ENCODE measurements at regions not wholly inside any gene's neighbourhood (a gene's known extent, or its start where the extent isn't known, plus 50 kb on each side); places are given as distances from the start of the nearest gene placed in this dataset.

DNA sequence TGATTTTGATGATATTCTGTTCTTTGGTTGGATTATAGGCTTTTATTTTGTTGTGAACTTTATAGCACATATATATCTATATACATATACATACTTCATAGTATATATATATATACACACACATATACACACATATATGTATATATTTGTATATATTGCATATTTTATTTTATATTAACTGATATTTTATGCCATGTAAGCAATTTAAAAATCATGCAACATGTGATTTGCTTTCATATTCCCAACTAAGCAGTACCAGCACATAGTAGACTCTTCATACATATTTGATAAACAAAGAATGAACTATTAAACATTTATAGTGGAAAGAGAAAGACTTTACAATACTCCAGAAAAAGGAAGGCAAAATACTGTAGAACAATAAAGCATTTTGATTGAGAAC, 679.2 kb downstream of the TENT5A start:
- H3K4me1 ChIP-seq (ENCODE audit: low read length): no peaks in the 10 kb centered on the region
- no peak overlapping the region for H3K27ac ChIP-seq (ENCODE audit: low read length)
- no peaks in the 10 kb centered on the region for H3K9me3 ChIP-seq (ENCODE audit: low read length)
- H3K4me2 ChIP-seq (ENCODE audit: low read depth, low read length, poor library complexity, severe bottlenecking): no peak overlapping the region
- no peak overlapping the region for H3K9ac ChIP-seq (ENCODE audit: low read length)
- H4K20me1 ChIP-seq (ENCODE audit: insufficient read depth, low read depth, low read length): no peaks in the 10 kb centered on the region
- no peaks in the 10 kb centered on the region for H3K9me2 ChIP-seq (replicated peaks; ENCODE audit: insufficient read depth, low read length)
- H3K79me2 ChIP-seq (ENCODE audit: low read length): no peaks in the 10 kb centered on the region
- H3K36me3 ChIP-seq (ENCODE audit: insufficient read depth, low read length): no peaks in the 10 kb centered on the region
- H3K4me3 ChIP-seq (ENCODE audit: low read length): no peak overlapping the region
- no peaks in the 10 kb centered on the region for H3K27me3 ChIP-seq (ENCODE audit: low read length)
- H2AFZ ChIP-seq (ENCODE audit: low read length): no peak overlapping the region
- no peak for DNase-seq

DNA sequence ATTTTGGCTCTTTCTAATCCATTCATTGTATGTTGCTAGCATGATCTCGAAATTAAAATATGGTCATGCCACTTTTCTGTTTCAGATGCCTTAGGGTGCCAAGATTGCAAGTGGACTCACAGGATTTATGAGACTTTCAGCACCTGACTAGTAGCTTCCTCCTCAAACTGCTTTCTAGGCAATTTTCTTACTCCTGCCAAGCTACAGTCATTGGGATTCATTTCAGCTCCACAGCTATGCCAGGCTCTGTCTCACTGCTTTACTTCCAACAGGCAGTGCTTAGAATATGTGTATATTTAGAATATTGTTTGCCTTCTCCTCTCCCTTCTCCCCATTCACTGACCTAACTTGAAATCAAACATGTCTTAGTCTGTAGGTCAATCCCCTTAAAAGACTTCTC, 681.4 kb downstream of the TENT5A start:
- no peaks in the 10 kb centered on the region for H3K36me3 ChIP-seq (ENCODE audit: insufficient read depth, low read length)
- H3K4me1 ChIP-seq (ENCODE audit: low read length): no peaks in the 10 kb centered on the region
- DNase-seq: no peak
- no peak overlapping the region for H2AFZ ChIP-seq (ENCODE audit: low read length)
- no peaks in the 10 kb centered on the region for H4K20me1 ChIP-seq (ENCODE audit: insufficient read depth, low read depth, low read length)
- H3K9me3 ChIP-seq (ENCODE audit: low read length): no peaks in the 10 kb centered on the region
- no peaks in the 10 kb centered on the region for H3K9me2 ChIP-seq (replicated peaks; ENCODE audit: insufficient read depth, low read length)
- H3K27me3 ChIP-seq (ENCODE audit: low read length): no peaks in the 10 kb centered on the region
- no peak overlapping the region for H3K4me2 ChIP-seq (ENCODE audit: low read depth, low read length, poor library complexity, severe bottlenecking)
- no peaks in the 10 kb centered on the region for H3K79me2 ChIP-seq (ENCODE audit: low read length)
- H3K9ac ChIP-seq (ENCODE audit: low read length): no peak overlapping the region
- H3K27ac ChIP-seq (ENCODE audit: low read length): no peak overlapping the region
- H3K4me3 ChIP-seq (ENCODE audit: low read length): no peak overlapping the region

DNA sequence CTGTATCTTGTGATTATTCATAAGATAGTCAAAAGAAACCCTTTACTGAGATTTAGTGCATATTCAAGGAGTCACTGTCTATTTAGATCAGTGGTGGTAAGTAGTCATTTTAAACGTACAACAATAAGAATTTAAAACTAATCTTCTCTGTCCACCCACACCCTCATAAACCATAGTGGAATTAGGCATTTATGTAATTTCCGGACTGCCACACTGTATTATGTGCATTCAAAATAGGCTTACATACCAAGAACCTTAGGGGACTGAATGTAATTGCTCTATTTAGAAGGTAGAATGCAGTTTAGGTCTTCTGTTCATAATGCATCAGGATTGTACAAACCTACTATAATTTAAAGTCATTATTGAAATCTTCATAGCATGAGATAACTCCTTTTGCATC, 685.4 kb downstream of the TENT5A start:
- Histone ChIP-seq H3K9me3 (ENCODE audit: low read length) (no peaks in the 10 kb centered on the region), H3K27me3 (ENCODE audit: low read length) (no peaks in the 10 kb centered on the region), H4K20me1 (ENCODE audit: insufficient read depth, low read depth, low read length) (no peaks in the 10 kb centered on the region), H3K9me2 (replicated peaks; ENCODE audit: insufficient read depth, low read length) (no peaks in the 10 kb centered on the region), H3K4me2 (ENCODE audit: low read depth, low read length, poor library complexity, severe bottlenecking) (no peak overlapping the region), H3K4me3 (ENCODE audit: low read length) (no peak overlapping the region), H3K4me1 (ENCODE audit: low read length) (no peaks in the 10 kb centered on the region), H3K79me2 (ENCODE audit: low read length) (no peaks in the 10 kb centered on the region), H3K9ac (ENCODE audit: low read length) (no peak overlapping the region), H2AFZ (ENCODE audit: low read length) (no peak overlapping the region), H3K27ac (ENCODE audit: low read length) (no peak overlapping the region), H3K36me3 (ENCODE audit: insufficient read depth, low read length) (no peaks in the 10 kb centered on the region)
- no peak for DNase-seq

DNA sequence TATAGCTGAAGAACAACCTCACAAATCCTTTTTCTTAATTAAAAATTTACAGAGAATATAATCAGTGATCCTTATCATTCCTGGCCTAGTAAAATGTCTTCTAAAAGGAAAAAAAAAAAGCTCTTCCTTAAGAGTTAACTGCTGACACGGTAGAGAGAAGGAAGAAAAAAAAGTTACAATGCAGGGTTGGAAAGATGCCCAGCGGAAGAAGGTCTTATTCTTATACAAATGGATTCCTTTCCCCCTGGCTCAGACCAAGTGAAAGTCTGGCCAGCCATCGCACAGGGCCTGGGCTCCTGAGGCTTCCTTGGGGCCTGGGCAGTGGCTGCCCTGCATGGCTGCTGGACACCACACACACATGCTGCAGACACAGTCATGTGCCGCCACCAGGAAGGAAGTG, 688.6 kb downstream of the TENT5A start:
- Histone ChIP-seq H3K27ac (ENCODE audit: low read length) (no peak overlapping the region), H3K36me3 (ENCODE audit: insufficient read depth, low read length) (no peaks in the 10 kb centered on the region), H3K4me3 (ENCODE audit: low read length) (no peak overlapping the region), H3K9me2 (replicated peaks; ENCODE audit: insufficient read depth, low read length) (no peaks in the 10 kb centered on the region), H4K20me1 (ENCODE audit: insufficient read depth, low read depth, low read length) (no peaks in the 10 kb centered on the region), H3K79me2 (ENCODE audit: low read length) (no peaks in the 10 kb centered on the region), H3K4me2 (ENCODE audit: low read depth, low read length, poor library complexity, severe bottlenecking) (no peak overlapping the region), H3K9me3 (ENCODE audit: low read length) (no peaks in the 10 kb centered on the region), H3K27me3 (ENCODE audit: low read length) (no peaks in the 10 kb centered on the region), H3K4me1 (ENCODE audit: low read length) (no peaks in the 10 kb centered on the region), H2AFZ (ENCODE audit: low read length) (no peak overlapping the region), H3K9ac (ENCODE audit: low read length) (no peak overlapping the region)
- no peak for DNase-seq

DNA sequence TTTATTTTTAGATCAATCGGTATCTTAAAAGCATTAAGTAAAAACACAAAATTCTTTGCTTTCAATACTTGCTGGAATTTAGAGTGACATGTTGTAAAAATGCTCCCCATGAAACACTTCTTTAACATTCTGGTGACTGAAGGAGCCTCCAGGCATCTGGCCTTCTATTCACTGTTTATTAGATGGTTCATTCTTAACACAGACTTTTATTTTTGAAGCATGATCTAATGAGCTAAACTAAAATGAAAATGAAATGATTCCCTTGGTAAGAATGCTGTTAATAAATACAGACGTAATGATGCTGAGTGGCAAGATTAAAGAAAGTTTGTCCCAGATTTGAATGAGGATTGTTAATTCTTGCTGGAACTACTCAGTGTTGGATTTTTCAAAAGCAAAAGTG, 698.4 kb downstream of the TENT5A start:
- Histone ChIP-seq H3K4me3 (ENCODE audit: low read length) (no peak overlapping the region), H3K27me3 (ENCODE audit: low read length) (no peaks in the 10 kb centered on the region), H3K9me3 (ENCODE audit: low read length) (no peaks in the 10 kb centered on the region), H3K27ac (ENCODE audit: low read length) (no peak overlapping the region), H3K9ac (ENCODE audit: low read length) (no peak overlapping the region), H3K36me3 (ENCODE audit: insufficient read depth, low read length) (no peaks in the 10 kb centered on the region), H3K4me2 (ENCODE audit: low read depth, low read length, poor library complexity, severe bottlenecking) (no peak overlapping the region), H3K4me1 (ENCODE audit: low read length) (no peaks in the 10 kb centered on the region), H3K9me2 (replicated peaks; ENCODE audit: insufficient read depth, low read length) (no peaks in the 10 kb centered on the region), H4K20me1 (ENCODE audit: insufficient read depth, low read depth, low read length) (no peaks in the 10 kb centered on the region), H2AFZ (ENCODE audit: low read length) (no peak overlapping the region), H3K79me2 (ENCODE audit: low read length) (no peaks in the 10 kb centered on the region)
- DNase-seq: no peak

DNA sequence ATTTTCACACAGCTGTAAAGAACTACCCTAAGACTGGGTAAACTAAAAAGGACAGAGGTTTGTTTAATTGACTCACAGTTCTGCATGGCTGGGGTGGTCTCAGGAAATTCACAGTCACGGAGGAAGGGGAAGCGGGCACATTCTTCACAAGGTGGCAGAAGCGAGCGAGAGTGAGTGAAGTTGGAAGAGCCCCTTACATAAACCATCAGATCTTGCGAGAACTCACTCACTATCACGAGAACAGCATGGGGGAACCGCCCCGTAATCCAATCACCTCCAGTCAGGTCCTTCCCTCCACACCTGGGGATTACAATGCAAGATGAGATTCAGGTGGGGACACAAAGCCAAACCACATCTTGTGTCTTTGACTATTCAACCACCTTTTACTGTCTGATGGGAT, 700.5 kb downstream of the TENT5A start:
- H2AFZ ChIP-seq (ENCODE audit: low read length): no peak overlapping the region
- H3K79me2 ChIP-seq (ENCODE audit: low read length): no peaks in the 10 kb centered on the region
- H3K9me3 ChIP-seq (ENCODE audit: low read length): no peaks in the 10 kb centered on the region
- H3K27ac ChIP-seq (ENCODE audit: low read length): no peak overlapping the region
- no peak overlapping the region for H3K4me3 ChIP-seq (ENCODE audit: low read length)
- H3K9ac ChIP-seq (ENCODE audit: low read length): no peak overlapping the region
- H3K36me3 ChIP-seq (ENCODE audit: insufficient read depth, low read length): no peaks in the 10 kb centered on the region
- no peaks in the 10 kb centered on the region for H4K20me1 ChIP-seq (ENCODE audit: insufficient read depth, low read depth, low read length)
- H3K9me2 ChIP-seq (replicated peaks; ENCODE audit: insufficient read depth, low read length): no peaks in the 10 kb centered on the region
- H3K27me3 ChIP-seq (ENCODE audit: low read length): no peaks in the 10 kb centered on the region
- DNase-seq: no peak
- H3K4me1 ChIP-seq (ENCODE audit: low read length): no peaks in the 10 kb centered on the region
- no peak overlapping the region for H3K4me2 ChIP-seq (ENCODE audit: low read depth, low read length, poor library complexity, severe bottlenecking)

DNA sequence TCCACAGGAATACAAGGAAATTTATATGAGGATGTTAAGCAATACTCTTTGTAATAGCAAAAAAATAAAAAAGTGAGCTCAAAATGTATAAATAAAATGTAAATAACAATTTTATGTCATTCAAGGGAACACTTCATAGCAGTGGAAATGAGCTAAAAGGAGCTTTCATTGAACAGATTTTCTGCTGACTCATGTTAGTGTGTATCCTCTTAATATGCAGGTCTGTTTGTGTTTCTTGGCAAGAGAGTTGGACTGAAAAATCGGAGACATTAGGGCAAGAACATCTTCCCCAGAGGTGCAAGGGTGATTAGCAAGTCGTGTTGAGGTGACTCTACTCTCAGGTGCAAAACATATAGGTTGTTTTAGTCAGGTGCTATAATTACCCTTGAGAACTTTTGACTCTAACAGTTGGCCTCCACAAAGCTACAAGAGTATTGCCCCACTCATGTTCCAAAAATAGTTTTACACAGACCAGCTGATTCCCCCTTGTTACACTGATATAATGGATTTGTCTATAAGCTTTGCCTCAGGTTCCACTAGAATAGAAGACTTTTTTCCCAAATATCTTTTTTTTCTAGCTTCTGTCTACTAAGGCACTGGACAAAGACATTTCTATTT, 702.9 kb downstream of the TENT5A start:
- H3K79me2 ChIP-seq (ENCODE audit: low read length): no peaks in the 10 kb centered on the region
- no peaks in the 10 kb centered on the region; the same call in 1 of the 2 replicates for H3K9me2 ChIP-seq (replicated peaks; ENCODE audit: insufficient read depth, low read length)
- H3K27me3 ChIP-seq (ENCODE audit: low read length): no peaks in the 10 kb centered on the region
- DNase-seq: no peak
- H3K4me2 ChIP-seq (ENCODE audit: low read depth, low read length, poor library complexity, severe bottlenecking): no peak overlapping the region
- no peak overlapping the region for H3K27ac ChIP-seq (ENCODE audit: low read length)
- H3K9ac ChIP-seq (ENCODE audit: low read length): no peak overlapping the region
- no peaks in the 10 kb centered on the region for H3K4me1 ChIP-seq (ENCODE audit: low read length)
- H3K4me3 ChIP-seq (ENCODE audit: low read length): no peak overlapping the region
- no peaks in the 10 kb centered on the region for H3K9me3 ChIP-seq (ENCODE audit: low read length)
- no peaks in the 10 kb centered on the region for H4K20me1 ChIP-seq (ENCODE audit: insufficient read depth, low read depth, low read length)
- H3K36me3 ChIP-seq (ENCODE audit: insufficient read depth, low read length): no peaks in the 10 kb centered on the region
- H2AFZ ChIP-seq (ENCODE audit: low read length): no peak overlapping the region

DNA sequence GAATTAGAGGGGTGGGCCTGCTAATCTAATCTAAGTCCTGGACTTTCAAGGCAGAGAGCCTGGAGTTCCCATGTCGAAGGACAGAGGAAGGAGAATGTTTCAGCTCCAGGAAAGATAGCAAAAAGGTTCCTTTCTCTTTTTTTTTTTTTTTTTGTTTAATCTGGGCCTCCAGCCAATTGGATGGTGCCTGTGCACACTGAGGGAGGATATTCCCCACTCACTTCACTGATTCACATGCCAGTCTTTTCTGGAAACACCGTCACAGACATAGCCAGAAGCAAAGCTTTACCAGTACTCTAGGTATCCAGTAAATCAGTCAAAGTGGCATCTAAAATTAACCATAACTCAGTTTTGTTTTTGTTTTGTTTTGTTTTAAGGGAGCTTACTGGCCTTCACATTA, 721.1 kb downstream of the TENT5A start:
- Histone ChIP-seq H3K4me2 (ENCODE audit: low read depth, low read length, poor library complexity, severe bottlenecking) (no peak overlapping the region), H3K4me3 (ENCODE audit: low read length) (no peak overlapping the region), H3K9me2 (replicated peaks; ENCODE audit: insufficient read depth, low read length) (no peaks in the 10 kb centered on the region), H3K9me3 (ENCODE audit: low read length) (peaks cover 3% of the 10 kb centered on the region; the same call in 1 of the 2 replicates), H3K79me2 (ENCODE audit: low read length) (no peaks in the 10 kb centered on the region), H2AFZ (ENCODE audit: low read length) (no peak overlapping the region), H3K27me3 (ENCODE audit: low read length) (no peaks in the 10 kb centered on the region), H3K36me3 (ENCODE audit: insufficient read depth, low read length) (no peaks in the 10 kb centered on the region), H3K4me1 (ENCODE audit: low read length) (no peaks in the 10 kb centered on the region), H3K27ac (ENCODE audit: low read length) (no peak overlapping the region), H4K20me1 (ENCODE audit: insufficient read depth, low read depth, low read length) (no peaks in the 10 kb centered on the region), H3K9ac (ENCODE audit: low read length) (no peak overlapping the region)
- no peak for DNase-seq

Measured in Karpas-422 (cell line).